Panc1 (cell line): ENCODE measurements at regions not wholly inside any gene's neighbourhood (a gene's known extent, or its start where the extent isn't known, plus 50 kb on each side); places are given as distances from the start of the nearest gene placed in this dataset.

Experiments
- POLR2AphosphoS5 ChIP-seq: IDR thresholded peaks from 2 replicates; pipeline ENCODE4 v1.6.1; 2012; ENCODE audit warnings: mild to moderate bottlenecking, low read depth, low read length, moderate library complexity
- SIN3A ChIP-seq: IDR thresholded peaks from 2 replicates; pipeline ENCODE4 v1.6.1; 2012; ENCODE audit warnings: low read depth, mild to moderate bottlenecking, low read length, moderate library complexity, borderline replicate concordance; ENCODE audit not compliant: insufficient read depth
- TCF7L2 ChIP-seq: IDR thresholded peaks from 2 replicates; pipeline ENCODE4 v1.6.1; 2011; ENCODE audit warnings: mild to moderate bottlenecking, low read depth, low read length, inconsistent platforms
- TF ChIP-seq, protein P1 (sequence below): fragments of 450-650 bp; IDR thresholded peaks from 2 replicates; pipeline ENCODE4 v1.5.1; 2017; ENCODE audit warnings: mild to moderate bottlenecking
- TF ChIP-seq, protein P2 (sequence below), 2 experiments: IDR thresholded peaks; 2 replicates each; pipeline ENCODE4 v1.6.1; 2011 to 2012; ENCODE audit warnings: low read depth in 2 of 2, control low read depth in 1 of 2, low read length in 1 of 2, mild to moderate bottlenecking in 1 of 2, moderate library complexity in 1 of 2; ENCODE audit not compliant: insufficient read depth in 1 of 2

DNA sequence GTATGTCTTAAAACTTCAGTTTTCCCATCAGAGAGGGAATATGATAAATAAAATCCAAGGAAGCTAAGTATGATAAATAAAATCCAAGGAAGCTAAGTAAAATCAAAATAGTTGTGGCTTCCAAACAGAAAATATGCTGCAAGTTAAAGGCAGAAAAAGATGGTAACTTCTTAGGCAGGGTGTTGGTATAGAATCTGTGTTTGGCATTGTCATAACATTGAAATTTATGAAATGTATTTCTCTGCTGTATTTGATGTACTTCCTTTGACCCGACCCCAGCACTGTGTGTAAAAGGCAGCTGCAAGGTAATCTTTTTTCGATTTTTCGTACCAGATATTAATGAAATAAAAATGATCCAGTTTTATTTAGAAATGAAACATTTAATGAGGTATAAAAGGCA lies 537.2 kb downstream of the TFEC start:
- TF ChIP-seq, protein P1, sequence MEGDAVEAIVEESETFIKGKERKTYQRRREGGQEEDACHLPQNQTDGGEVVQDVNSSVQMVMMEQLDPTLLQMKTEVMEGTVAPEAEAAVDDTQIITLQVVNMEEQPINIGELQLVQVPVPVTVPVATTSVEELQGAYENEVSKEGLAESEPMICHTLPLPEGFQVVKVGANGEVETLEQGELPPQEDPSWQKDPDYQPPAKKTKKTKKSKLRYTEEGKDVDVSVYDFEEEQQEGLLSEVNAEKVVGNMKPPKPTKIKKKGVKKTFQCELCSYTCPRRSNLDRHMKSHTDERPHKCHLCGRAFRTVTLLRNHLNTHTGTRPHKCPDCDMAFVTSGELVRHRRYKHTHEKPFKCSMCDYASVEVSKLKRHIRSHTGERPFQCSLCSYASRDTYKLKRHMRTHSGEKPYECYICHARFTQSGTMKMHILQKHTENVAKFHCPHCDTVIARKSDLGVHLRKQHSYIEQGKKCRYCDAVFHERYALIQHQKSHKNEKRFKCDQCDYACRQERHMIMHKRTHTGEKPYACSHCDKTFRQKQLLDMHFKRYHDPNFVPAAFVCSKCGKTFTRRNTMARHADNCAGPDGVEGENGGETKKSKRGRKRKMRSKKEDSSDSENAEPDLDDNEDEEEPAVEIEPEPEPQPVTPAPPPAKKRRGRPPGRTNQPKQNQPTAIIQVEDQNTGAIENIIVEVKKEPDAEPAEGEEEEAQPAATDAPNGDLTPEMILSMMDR: no peak
- TF ChIP-seq, protein P2, sequence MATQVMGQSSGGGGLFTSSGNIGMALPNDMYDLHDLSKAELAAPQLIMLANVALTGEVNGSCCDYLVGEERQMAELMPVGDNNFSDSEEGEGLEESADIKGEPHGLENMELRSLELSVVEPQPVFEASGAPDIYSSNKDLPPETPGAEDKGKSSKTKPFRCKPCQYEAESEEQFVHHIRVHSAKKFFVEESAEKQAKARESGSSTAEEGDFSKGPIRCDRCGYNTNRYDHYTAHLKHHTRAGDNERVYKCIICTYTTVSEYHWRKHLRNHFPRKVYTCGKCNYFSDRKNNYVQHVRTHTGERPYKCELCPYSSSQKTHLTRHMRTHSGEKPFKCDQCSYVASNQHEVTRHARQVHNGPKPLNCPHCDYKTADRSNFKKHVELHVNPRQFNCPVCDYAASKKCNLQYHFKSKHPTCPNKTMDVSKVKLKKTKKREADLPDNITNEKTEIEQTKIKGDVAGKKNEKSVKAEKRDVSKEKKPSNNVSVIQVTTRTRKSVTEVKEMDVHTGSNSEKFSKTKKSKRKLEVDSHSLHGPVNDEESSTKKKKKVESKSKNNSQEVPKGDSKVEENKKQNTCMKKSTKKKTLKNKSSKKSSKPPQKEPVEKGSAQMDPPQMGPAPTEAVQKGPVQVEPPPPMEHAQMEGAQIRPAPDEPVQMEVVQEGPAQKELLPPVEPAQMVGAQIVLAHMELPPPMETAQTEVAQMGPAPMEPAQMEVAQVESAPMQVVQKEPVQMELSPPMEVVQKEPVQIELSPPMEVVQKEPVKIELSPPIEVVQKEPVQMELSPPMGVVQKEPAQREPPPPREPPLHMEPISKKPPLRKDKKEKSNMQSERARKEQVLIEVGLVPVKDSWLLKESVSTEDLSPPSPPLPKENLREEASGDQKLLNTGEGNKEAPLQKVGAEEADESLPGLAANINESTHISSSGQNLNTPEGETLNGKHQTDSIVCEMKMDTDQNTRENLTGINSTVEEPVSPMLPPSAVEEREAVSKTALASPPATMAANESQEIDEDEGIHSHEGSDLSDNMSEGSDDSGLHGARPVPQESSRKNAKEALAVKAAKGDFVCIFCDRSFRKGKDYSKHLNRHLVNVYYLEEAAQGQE (IDR thresholded peaks at IDR 0.05; ENCODE audit: insufficient read depth in 1 of 2, low read depth in 2 of 2, low read length in 1 of 2): no peak
- no peak for TF ChIP-seq POLR2AphosphoS5
- no peak for TF ChIP-seq TCF7L2
- no peak for TF ChIP-seq SIN3A
